ENCODE measurements at regions not wholly inside any gene's neighbourhood (a gene's known extent, or its start where the extent isn't known, plus 50 kb on each side); places are given as distances from the start of the nearest gene placed in this dataset.

DNA sequence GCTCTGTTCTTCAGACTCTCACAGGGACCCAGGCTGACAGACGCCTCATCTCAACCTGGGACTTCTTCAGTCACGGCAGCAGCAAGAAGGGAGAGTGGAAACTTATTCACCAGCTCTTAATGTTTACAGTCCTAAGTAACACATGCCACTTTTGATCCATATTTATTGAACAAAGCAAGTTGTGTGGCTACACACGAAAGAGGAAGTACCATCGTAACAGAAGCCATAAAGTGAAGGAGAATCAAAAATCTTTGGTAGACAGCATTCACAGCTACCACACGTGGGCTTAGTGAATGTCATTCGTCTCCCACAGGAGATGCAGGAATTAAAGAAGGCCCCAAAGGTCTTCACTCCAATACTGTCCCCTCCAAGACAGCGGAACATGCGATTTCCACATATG, 582.6 kb downstream of the CETN3 start:
- no peak for TF ChIP-seq POLR2A (IDR thresholded peaks at IDR 0.05; ENCODE audit: low read depth, low read length)
- no peak for TF ChIP-seq EZH2 (IDR thresholded peaks at IDR 0.05; ENCODE audit: borderline replicate concordance, low read depth, low read length, severe bottlenecking)
- no peak for TF ChIP-seq CTCF (IDR thresholded peaks at IDR 0.05; ENCODE audit: extremely low read depth in 1 of 2, insufficient read depth in 1 of 2, low read depth in 1 of 2, low read length in 2 of 2)

All from endothelial cell of umbilical vein (primary cell).